AG04449 (cell line): ENCODE measurements at regions not wholly inside any gene's neighbourhood (a gene's known extent, or its start where the extent isn't known, plus 50 kb on each side); places are given as distances from the start of the nearest gene placed in this dataset.

Experiments used
- CTCF ChIA-PET: fragments of 350-600 bp; formaldehyde crosslinking; extraction: SDS; loops from one replicate; lab custom pipeline; 2021; ENCODE audit warnings: antibody characterized with exemption; lab: Yijun Ruan, JAX
- POLR2A ChIA-PET: fragments of 400-600, 350-600 bp; formaldehyde crosslinking; extraction: SDS; loops from one replicate; lab custom pipeline; 2020; ENCODE audit warnings: antibody characterized with exemption, inconsistent platforms; lab: Yijun Ruan, JAX
- DNase-seq: peaks from one replicate; pipeline ENCODE4 v3.0.0-alpha.2; 2010; ENCODE audit warnings: low read depth, low spot score
- H3K4me3 ChIP-seq: 2 replicates; pipeline ENCODE4 v1.5.1; 2011; ENCODE audit warnings: low read depth, mild to moderate bottlenecking, control low read depth, low read length
- CTCF ChIP-seq: IDR thresholded peaks from one replicate; pipeline ENCODE4 v1.5.1; 2011; ENCODE audit warnings: mild to moderate bottlenecking, moderate library complexity, low read length, control low read depth, inconsistent platforms; ENCODE audit not compliant: insufficient read depth; ENCODE audit errors: missing control alignments

- CTCF ChIA-PET, result no interaction called here
- no peak for DNase-seq
- H3K4me3 ChIP-seq, result no peak overlapping the region
- POLR2A ChIA-PET, result no interaction called here
- TF ChIP-seq CTCF, result no peak
Observed at GRCh38 chr3:174531262-174531982, 327.7 kb upstream of the NAALADL2 start.

GRCh38 chr3:174532216-174532615 is 326.9 kb upstream of the NAALADL2 start:
- no peak overlapping the region for H3K4me3 ChIP-seq
- no peak for DNase-seq
- ChIA-PET POLR2A (no interaction called here), CTCF (no interaction called here)
- TF ChIP-seq CTCF, result no peak

GRCh38 chr3:174532776-174533175 is 326.4 kb upstream of the NAALADL2 start:
- CTCF ChIA-PET, result no interaction called here
- TF ChIP-seq CTCF, result no peak
- POLR2A ChIA-PET, result no interaction called here
- DNase-seq, result no peak
- no peak overlapping the region for H3K4me3 ChIP-seq

- no peak overlapping the region for H3K4me3 ChIP-seq
- ChIA-PET POLR2A (no interaction called here), CTCF (no interaction called here)
- TF ChIP-seq CTCF, result no peak
- DNase-seq, result peak; percentile 28
Observed at GRCh38 chr3:174533286-174533685, 325.8 kb upstream of the NAALADL2 start.

GRCh38 chr3:174536319-174536718 is 322.8 kb upstream of the NAALADL2 start:
- ChIA-PET CTCF (no interaction called here), POLR2A (no interaction called here)

GRCh38 chr3:174538151-174538550 is 321.0 kb upstream of the NAALADL2 start:
- ChIA-PET POLR2A (no interaction called here), CTCF (no interaction called here)
- DNase-seq, result no peak
- no peak overlapping the region for H3K4me3 ChIP-seq
- no peak for TF ChIP-seq CTCF

More at GRCh38 chr3:174536319-174536718, 322.8 kb upstream of the NAALADL2 start:
- no peak for DNase-seq
- TF ChIP-seq CTCF, result no peak
- H3K4me3 ChIP-seq, result no peak overlapping the region
